WTC11 (cell line): ENCODE measurements at regions not wholly inside any gene's neighbourhood (a gene's known extent, or its start where the extent isn't known, plus 50 kb on each side); places are given as distances from the start of the nearest gene placed in this dataset.

ENCODE experiments used
- ATAC-seq: fragments of 200-7000 bp; cut with Tn5 transposase; 2 replicates; pipeline ENCODE4 v1.10.0; 2021; ENCODE audit warnings: mild to moderate bottlenecking, moderate library complexity
- CTCF ChIA-PET: fragments of 300-600 bp; sonication (Branson Sonifier 250); formaldehyde crosslinking; loops from one replicate; lab custom pipeline; 2021; ENCODE audit warnings: antibody characterized with exemption; lab: Charles Lee
- POLR2A ChIA-PET: fragments of 350-600 bp; sonication (Branson Sonifier 250); formaldehyde crosslinking; loops from one replicate; lab custom pipeline; 2021; ENCODE audit warnings: antibody characterized with exemption; lab: Charles Lee
- DNase-seq: peaks from one replicate; pipeline ENCODE4 v3.0.0; 2021; ENCODE audit warnings: low spot score
- H3K27ac Mint-ChIP-seq: 2 replicates; pipeline ENCODE4 v1.8.0; 2021; ENCODE audit warnings: mixed read lengths
- H3K27me3 Mint-ChIP-seq: 2 replicates; pipeline ENCODE4 v1.8.0; 2021; ENCODE audit warnings: low read depth, mild to moderate bottlenecking, moderate library complexity, mixed read lengths
- H3K36me3 Mint-ChIP-seq: 2 replicates; pipeline ENCODE4 v1.8.0; 2021; ENCODE audit warnings: mixed read lengths
- H3K4me1 Mint-ChIP-seq: 2 replicates; pipeline ENCODE4 v1.8.0; 2022; ENCODE audit warnings: mixed read lengths
- H3K4me3 Mint-ChIP-seq: 2 replicates; pipeline ENCODE4 v1.8.0; 2021; ENCODE audit warnings: mild to moderate bottlenecking, moderate library complexity, mixed read lengths
- H3K9me3 Mint-ChIP-seq: 2 replicates; pipeline ENCODE4 v1.8.0; 2021; ENCODE audit warnings: mixed read lengths
- CBFB ChIP-seq: sonication (generic); formaldehyde crosslinking; IDR thresholded peaks from 2 replicates; pipeline ENCODE4 v1.8.1; 2022; ENCODE audit warnings: mild to moderate bottlenecking, low read depth, missing genetic modification reagents
- CDX4 ChIP-seq: fragments of 250-450 bp; sonication (Bioruptor Pico); IDR thresholded peaks from 2 replicates; pipeline ENCODE4 v1.9.0; 2021; ENCODE audit warnings: moderate library complexity, mild to moderate bottlenecking, inconsistent platforms, borderline replicate concordance
- CREM ChIP-seq: sonication (generic); formaldehyde crosslinking; IDR thresholded peaks from 2 replicates; pipeline ENCODE4 v1.8.1; 2022; ENCODE audit warnings: mild to moderate bottlenecking, missing genetic modification reagents, moderate library complexity
- ESRRA ChIP-seq: sonication (generic); formaldehyde crosslinking; IDR thresholded peaks from 2 replicates; pipeline ENCODE4 v1.8.1; 2022; ENCODE audit warnings: mild to moderate bottlenecking, missing genetic modification reagents, borderline replicate concordance
- GABPB1 ChIP-seq: sonication (generic); formaldehyde crosslinking; IDR thresholded peaks from 2 replicates; pipeline ENCODE4 v1.8.1; 2023; ENCODE audit warnings: mild to moderate bottlenecking, missing genetic modification reagents
- IRF2 ChIP-seq: sonication (generic); formaldehyde crosslinking; IDR thresholded peaks from 2 replicates; pipeline ENCODE4 v1.8.0; 2022; ENCODE audit warnings: low read depth, missing genetic modification reagents, borderline replicate concordance
- JUN ChIP-seq: sonication (generic); formaldehyde crosslinking; IDR thresholded peaks from 2 replicates; pipeline ENCODE4 v1.8.0; 2023; ENCODE audit warnings: mild to moderate bottlenecking, missing genetic modification reagents
- MYBL2 ChIP-seq: sonication (generic); formaldehyde crosslinking; IDR thresholded peaks from 2 replicates; pipeline ENCODE4 v1.8.1; 2023; ENCODE audit warnings: mild to moderate bottlenecking, moderate library complexity, missing genetic modification reagents
- OVOL2 ChIP-seq: fragments of 250-450 bp; sonication (Bioruptor Pico); IDR thresholded peaks from 2 replicates; pipeline ENCODE4 v1.9.0; 2021; ENCODE audit warnings: mild to moderate bottlenecking, borderline replicate concordance
- RORB ChIP-seq: fragments of 250-450 bp; sonication (Bioruptor Pico); IDR thresholded peaks from 2 replicates; pipeline ENCODE4 v1.9.0; 2021; ENCODE audit warnings: mild to moderate bottlenecking
- SMAD3 ChIP-seq: sonication (generic); formaldehyde crosslinking; IDR thresholded peaks from 2 replicates; pipeline ENCODE4 v1.8.0; 2022; ENCODE audit warnings: missing genetic modification reagents, mild to moderate bottlenecking, borderline replicate concordance
- TCF7 ChIP-seq: sonication (generic); formaldehyde crosslinking; IDR thresholded peaks from 2 replicates; pipeline ENCODE4 v1.8.0; 2022; ENCODE audit warnings: mild to moderate bottlenecking, low read depth, missing genetic modification reagents, moderate library complexity
- TEAD4 ChIP-seq: sonication (generic); formaldehyde crosslinking; IDR thresholded peaks from 2 replicates; pipeline ENCODE4 v1.8.0; 2022; ENCODE audit warnings: mild to moderate bottlenecking, missing genetic modification reagents
- USF1 ChIP-seq: sonication (generic); formaldehyde crosslinking; IDR thresholded peaks from 2 replicates; pipeline ENCODE4 v1.8.0; 2022; ENCODE audit warnings: mild to moderate bottlenecking, missing genetic modification reagents
- ZBTB21 ChIP-seq: sonication (generic); formaldehyde crosslinking; IDR thresholded peaks from 2 replicates; pipeline ENCODE4 v1.8.1; 2023; ENCODE audit warnings: mild to moderate bottlenecking, missing genetic modification reagents, borderline replicate concordance
- ZNF121 ChIP-seq: sonication (generic); formaldehyde crosslinking; IDR thresholded peaks from 2 replicates; pipeline ENCODE4 v1.8.0; 2023; ENCODE audit warnings: missing genetic modification reagents
- ZNF138 ChIP-seq: sonication (generic); formaldehyde crosslinking; conservative IDR thresholded peaks from 2 replicates; pipeline ENCODE4 v1.8.1; 2022; ENCODE audit warnings: mild to moderate bottlenecking, moderate library complexity, missing genetic modification reagents
- ZNF219 ChIP-seq: sonication (generic); formaldehyde crosslinking; IDR thresholded peaks from 2 replicates; pipeline ENCODE4 v1.8.0; 2023; ENCODE audit warnings: missing genetic modification reagents, mild to moderate bottlenecking, borderline replicate concordance
- ZNF671 ChIP-seq: fragments of 250-450 bp; sonication (Bioruptor Pico); IDR thresholded peaks from 2 replicates; pipeline ENCODE4 v1.8.0; 2021; ENCODE audit warnings: mild to moderate bottlenecking
- TF ChIP-seq, protein P1 (sequence below): sonication (generic); formaldehyde crosslinking; IDR thresholded peaks from 2 replicates; pipeline ENCODE4 v1.8.0; 2022; ENCODE audit warnings: mild to moderate bottlenecking, missing genetic modification reagents

DNA sequence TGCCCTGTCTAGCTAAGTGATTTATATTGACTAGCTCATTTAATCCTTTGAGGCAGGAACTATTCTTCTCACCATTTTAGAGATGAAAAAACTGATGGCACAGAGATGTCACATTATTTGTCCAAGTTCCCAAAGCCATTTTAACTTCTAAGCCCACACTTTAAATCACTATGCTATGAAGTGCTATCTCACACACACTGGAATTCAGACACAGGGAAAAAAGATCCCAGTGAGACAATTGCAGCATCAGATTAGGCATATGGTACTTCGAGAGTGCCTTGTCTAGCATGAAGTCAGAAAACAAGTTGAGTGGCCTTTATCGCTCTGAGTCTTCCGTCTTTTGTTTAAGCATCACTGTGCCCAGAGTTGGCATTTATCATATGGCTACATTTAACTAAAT is 54.1 kb upstream of the PDE7B start:
- POLR2A ChIA-PET = no interaction called here
- Mint-ChIP-seq H3K4me3 (no peak overlapping the region), H3K27me3 (no peaks in the 10 kb centered on the region), H3K9me3 (no peaks in the 10 kb centered on the region), H3K4me1 (peaks cover 15% of the 10 kb centered on the region)
- TF ChIP-seq GABPB1 (CRISPR knock-in tag) (no peak), CREM (CRISPR knock-in tag) (no peak), OVOL2 (CRISPR knock-in tag) (no peak), ZBTB21 (no peak), ZNF138 (CRISPR knock-in tag) (no peak), MYBL2 (CRISPR knock-in tag) (no peak), TCF7 (CRISPR knock-in tag) (no peak), CDX4 (CRISPR knock-in tag) (no peak), CBFB (CRISPR knock-in tag) (no peak), ESRRA (no peak), IRF2 (CRISPR knock-in tag) (no peak)
- TF ChIP-seq, all 79 proteins: peak for 0
- DNase-seq = no peak
- H3K27ac Mint-ChIP-seq = no peak overlapping the region
- ATAC-seq = no peak
- CTCF ChIA-PET = no interaction called here
- H3K36me3 Mint-ChIP-seq = no peaks in the 10 kb centered on the region

GRCh38 chr6:135798751-135799515 is 52.6 kb upstream of the PDE7B start:
- H3K27ac Mint-ChIP-seq = peak overlapping the region; percentile 4
- no peaks in the 10 kb centered on the region for H3K27me3 Mint-ChIP-seq
- TF ChIP-seq GABPB1 (CRISPR knock-in tag) = no peak
- no peak for TF ChIP-seq ZNF219
- TF ChIP-seq JUN = no peak
- no peak for TF ChIP-seq TEAD4 (CRISPR knock-in tag)
- TF ChIP-seq, protein P1, sequence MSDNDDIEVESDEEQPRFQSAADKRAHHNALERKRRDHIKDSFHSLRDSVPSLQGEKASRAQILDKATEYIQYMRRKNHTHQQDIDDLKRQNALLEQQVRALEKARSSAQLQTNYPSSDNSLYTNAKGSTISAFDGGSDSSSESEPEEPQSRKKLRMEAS = no peak
- no peak for TF ChIP-seq USF1 (CRISPR knock-in tag)
- no peak for TF ChIP-seq SMAD3 (CRISPR knock-in tag)
- no peak for TF ChIP-seq RORB (CRISPR knock-in tag)
- no peak for TF ChIP-seq CDX4 (CRISPR knock-in tag)
- no peak for TF ChIP-seq ZNF671 (CRISPR knock-in tag)
- TF ChIP-seq CREM (CRISPR knock-in tag) = no peak
- no peak for TF ChIP-seq ZNF121
- ATAC-seq = peak; percentile 78
- H3K4me1 Mint-ChIP-seq = peaks cover 15% of the 10 kb centered on the region
- CTCF ChIA-PET = interaction anchor here (0.8 to 1.2 kb wide), 2 partner anchors 111 to 263 kb away, joined by 3 to 8 read pairs; no protein-coding TSS in a partner anchor
- H3K9me3 Mint-ChIP-seq = no peaks in the 10 kb centered on the region
- POLR2A ChIA-PET = no interaction called here
- no peak overlapping the region for H3K4me3 Mint-ChIP-seq
- H3K36me3 Mint-ChIP-seq = no peaks in the 10 kb centered on the region
- DNase-seq = no peak
